NT2/D1 (cell line): ENCODE measurements at regions not wholly inside any gene's neighbourhood (a gene's known extent, or its start where the extent isn't known, plus 50 kb on each side); places are given as distances from the start of the nearest gene placed in this dataset.

Experiments used
- SUZ12 ChIP-seq: IDR thresholded peaks from 2 replicates; pipeline ENCODE4 v1.6.1; 2011; ENCODE audit not compliant: insufficient read length, insufficient read depth; ENCODE audit errors: extremely low read depth
- ZNF274 ChIP-seq: IDR thresholded peaks from 2 replicates; pipeline ENCODE4 v1.6.1; 2011; ENCODE audit warnings: mild to moderate bottlenecking, low read depth, low read length

- TF ChIP-seq ZNF274 (no peak), SUZ12 (no peak)
Observed at GRCh38 chr2:34239511-34239910, 640.4 kb upstream of the FAM98A start.
